ENCODE measurements at regions not wholly inside any gene's neighbourhood (a gene's known extent, or its start where the extent isn't known, plus 50 kb on each side); places are given as distances from the start of the nearest gene placed in this dataset.
A peak's percentile ranks its signal among the peaks of the same experiment; 100 is the strongest.
"Not testable (repeated sequence)": the region's sequence is repeated elsewhere in the genome, so short reads cannot be mapped to it uniquely, and the experiment has no call there.

DNA sequence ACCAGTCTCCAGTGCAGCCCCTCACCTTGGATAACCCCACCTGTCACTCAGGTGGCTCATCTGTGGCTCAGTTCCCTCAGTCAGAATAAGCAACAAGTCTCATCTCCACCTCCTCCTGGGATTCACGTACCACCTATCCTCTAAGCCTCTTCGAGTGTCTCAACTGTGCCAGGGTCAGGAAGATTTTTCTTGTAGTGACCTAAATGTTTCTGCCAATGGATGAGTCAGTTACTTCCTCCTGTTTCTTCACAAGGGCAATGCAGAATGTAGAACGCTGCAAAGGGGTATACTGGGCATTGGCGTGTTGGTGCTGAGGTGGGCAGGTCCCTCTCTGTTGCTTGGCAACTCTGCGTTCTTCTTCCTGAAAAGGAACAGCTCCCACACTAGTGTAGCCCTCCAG is 213.3 kb upstream of the CXCR4 start:
- no peak for DNase-seq (ENCODE audit: low read depth in 2 of 3, low spot score in 2 of 3)

DNA sequence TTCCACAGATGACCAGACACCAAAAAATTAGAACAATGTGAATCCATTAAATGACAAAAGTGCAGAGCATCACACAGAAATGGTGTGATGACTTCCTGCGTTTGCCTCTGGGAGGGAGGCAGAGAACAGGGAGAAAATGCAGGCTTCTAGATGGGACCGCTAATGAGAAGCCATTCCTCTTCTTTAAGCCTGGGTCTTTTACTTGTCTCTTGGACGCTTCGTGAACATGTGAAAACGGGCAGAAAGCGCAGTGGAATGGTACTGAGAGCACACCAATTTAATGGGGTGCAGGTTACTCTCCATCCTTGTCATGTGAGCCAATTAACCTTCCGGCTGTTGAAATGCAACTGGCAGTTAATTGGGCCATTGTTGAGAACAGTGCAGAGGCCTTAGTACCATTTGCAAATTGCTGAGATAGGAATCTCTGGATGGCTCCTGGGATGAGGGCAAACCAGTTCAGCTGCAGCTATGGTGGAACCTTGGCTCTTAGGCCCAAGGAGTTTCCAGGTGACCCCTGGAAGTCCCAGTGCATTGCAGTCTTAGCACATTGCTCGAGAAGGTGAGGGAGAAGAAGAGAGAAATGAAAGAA is 210.4 kb upstream of the CXCR4 start:
- DNase-seq (ENCODE audit: low read depth in 2 of 3, low spot score in 2 of 3) = no peak

DNA sequence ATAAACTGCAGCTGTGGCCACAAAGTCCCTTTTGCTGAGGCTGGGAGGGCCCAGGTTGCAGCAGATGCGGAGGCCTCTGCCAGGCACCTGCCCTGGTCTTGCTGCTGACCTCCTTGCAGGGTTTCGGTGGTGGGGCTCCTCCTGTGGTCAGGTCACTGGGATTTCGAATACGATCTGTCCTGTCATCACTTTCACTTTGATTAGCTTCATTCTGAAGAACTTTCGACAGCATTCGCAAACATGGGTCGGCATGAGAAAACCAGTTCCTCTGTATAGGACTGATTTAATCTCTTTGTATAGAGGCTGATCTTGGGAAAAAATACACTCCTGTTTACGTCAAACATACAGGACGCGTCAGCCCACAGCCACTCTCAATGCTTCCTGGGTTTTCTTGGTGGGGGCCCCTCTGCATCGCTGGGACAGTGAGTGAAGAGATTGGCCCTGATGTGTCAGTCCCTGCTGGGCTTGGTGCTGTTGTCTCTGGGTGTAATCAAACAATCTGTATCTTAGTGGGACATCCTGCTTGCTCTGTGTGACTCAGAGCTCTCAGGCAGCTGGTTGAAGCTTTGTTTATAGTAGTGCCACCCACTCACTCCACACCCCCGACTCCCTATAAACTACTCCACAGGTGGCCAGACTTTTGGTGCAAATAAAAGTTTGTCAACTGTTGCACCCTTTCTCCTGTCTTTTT is 209.4 kb upstream of the CXCR4 start:
- DNase-seq (ENCODE audit: low read depth in 2 of 3, low spot score in 2 of 3) = peak in 2 of 3 experiments; percentile 49 to 55

DNA sequence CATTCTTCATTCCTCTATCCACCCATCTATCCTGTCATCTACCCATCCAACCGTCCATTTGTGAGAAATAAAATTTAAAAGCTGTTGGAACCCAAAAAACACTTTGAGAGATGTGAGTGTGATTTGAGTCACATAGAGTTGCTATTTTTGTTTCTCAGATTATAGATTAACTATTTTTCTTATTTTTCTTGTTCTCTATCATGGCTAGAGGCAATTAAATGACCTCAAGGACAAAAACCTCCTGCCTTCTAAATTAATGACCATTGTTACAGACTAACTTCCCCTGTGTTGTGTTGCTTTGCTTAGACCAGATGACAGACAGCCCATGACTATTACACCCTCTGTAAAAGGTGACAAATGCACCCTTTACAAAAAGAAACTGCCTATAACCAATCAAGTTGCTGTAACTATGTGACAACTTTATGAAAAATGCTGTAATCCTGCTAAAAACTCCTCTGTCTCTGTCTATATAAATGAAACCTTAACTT is 207.9 kb upstream of the CXCR4 start:
- DNase-seq (ENCODE audit: low read depth in 2 of 3, low spot score in 2 of 3) = no peak

DNA sequence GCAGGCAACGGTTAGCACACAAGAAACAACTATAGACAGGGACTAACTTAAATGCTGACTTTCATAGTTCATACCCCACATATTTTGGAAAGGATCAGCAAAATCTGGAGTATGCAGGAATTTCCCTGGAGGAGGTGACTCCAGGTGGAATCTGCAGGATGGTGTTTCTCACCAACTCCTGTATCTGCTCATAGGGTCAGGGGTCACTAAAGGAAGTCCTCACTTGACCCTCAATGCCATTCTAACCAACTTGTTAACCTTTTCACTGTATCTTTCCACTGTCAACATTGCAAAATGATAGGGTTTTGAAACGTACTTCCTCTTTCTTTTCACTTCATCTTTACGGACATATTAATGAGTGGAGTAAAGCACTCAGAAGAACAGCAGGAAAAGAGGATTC is 207.0 kb upstream of the CXCR4 start:
- DNase-seq (ENCODE audit: low read depth in 2 of 3, low spot score in 2 of 3) = no peak

DNA sequence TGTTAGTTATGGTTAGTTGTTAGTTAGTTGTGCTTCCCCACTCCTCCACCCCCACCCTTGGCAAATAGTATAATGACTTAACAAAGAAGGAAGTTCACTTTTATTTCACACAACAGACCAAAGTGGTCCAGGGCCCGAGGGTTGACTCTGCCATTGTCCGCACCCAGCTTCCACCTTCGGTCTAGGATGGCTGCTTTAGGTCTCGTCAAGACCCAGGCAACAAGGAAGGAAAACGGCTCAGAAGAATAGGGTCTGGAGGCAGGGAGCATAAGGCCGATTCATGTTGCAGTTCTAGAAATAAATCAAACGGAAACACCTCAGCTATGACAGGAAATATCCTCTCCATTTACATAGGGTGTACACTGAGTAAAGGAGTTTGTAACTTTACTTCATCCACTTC is 206.0 kb upstream of the CXCR4 start:
- DNase-seq (ENCODE audit: low read depth in 2 of 3, low spot score in 2 of 3) = no peak

DNA sequence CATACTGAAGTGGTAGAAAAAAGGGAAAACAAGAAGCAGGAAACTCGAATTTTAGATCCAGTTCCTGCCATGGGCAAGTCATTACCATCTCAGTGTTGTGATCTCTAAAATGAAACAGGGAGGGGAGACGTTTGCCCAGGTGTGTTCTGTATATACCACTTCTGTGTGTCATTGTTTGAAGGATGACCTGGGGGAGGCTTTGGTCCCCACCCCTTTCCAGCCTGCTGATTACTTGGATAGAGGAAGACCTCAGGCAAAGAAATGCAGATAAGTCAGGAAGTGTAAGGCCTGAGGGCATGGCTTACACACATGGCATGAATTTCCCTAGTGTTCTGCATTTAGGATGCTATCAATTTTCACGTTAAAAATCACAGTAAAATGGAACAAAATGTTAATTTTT is 205.2 kb upstream of the CXCR4 start:
- DNase-seq (ENCODE audit: low read depth in 2 of 3, low spot score in 2 of 3) = no peak

DNA sequence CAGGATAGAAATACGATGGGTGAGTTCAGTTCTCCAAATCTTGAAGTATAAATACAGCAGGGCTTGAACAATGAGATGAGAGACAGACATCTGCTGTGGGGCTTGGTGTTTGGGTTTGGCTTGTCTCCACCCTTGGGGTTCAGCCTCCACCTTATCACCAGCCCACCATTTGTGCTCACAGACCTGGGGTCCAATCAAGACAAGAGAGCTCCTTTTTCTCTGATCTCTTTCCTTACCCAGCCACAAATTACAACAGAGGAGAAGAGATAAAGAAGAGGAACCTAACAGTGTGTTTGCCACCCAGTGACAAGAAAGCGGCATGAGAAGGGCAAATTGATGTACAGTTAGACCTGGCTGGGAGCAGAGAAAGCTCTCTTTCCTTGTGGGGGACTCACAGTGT is 204.5 kb upstream of the CXCR4 start:
- DNase-seq (ENCODE audit: low read depth in 2 of 3, low spot score in 2 of 3) = no peak

DNA sequence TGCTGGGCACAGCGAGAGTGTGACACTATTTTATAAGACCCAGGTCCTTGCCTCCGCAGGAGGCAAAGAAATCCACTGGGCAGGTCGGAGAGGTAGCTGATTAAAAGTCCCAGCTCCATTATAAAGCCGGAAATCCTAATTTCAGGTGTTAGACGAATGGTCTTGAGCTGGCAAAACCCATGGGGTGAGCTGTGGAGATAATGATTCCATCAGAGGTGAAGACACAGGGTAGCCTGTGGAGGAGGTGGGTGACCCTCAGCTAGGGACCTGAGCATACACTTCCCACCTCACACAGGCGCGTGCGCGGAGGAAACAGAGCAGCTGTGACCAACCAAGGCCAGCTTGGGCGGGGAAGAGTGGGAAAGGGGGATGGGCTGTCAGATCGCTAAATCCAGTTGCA is 201.7 kb upstream of the CXCR4 start:
- no peak for DNase-seq (ENCODE audit: low read depth in 2 of 3, low spot score in 2 of 3)

DNA sequence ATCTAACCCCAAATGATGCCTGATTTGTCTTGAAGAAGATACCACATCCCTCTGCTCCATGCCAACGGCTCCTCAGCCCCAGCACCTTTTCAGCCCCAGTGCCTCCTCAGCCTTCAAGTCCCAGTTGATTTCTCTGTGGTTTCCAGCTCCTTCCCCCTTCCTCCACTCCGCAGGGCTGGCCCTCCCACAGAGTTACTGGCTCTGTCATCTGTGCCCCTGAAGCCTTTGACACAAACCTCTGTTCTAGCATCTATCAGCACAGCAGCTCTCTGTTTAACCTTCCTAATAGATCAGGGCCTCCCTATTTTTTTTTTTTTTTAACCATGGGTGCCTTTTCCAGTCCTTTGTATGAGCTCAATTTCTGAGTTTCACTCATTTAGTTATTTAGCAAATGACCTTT is 201.3 kb upstream of the CXCR4 start:
- no peak for DNase-seq (ENCODE audit: low read depth in 2 of 3, low spot score in 2 of 3)

DNA sequence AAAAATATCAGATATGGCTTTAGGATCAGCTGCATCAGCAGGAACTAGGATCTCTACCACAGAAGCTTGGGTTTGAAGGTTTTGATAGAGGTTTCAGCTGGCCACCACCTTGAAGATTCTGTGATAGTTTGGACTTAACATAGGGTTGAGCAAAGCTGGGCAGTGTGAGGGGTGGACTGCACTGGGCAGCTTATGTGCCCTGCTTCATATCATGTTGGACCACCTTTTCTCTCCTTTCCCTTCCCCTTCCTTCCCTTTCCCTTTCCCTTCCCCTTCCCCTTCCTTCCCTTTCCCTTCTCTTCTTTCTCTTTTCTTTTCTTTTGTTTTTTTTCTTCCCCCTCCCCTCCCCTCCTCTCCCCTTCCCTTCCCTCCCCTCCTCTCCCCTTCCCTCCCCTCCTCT is 196.3 kb upstream of the CXCR4 start:
- DNase-seq (ENCODE audit: low read depth in 2 of 3, low spot score in 2 of 3) = no peak

DNA sequence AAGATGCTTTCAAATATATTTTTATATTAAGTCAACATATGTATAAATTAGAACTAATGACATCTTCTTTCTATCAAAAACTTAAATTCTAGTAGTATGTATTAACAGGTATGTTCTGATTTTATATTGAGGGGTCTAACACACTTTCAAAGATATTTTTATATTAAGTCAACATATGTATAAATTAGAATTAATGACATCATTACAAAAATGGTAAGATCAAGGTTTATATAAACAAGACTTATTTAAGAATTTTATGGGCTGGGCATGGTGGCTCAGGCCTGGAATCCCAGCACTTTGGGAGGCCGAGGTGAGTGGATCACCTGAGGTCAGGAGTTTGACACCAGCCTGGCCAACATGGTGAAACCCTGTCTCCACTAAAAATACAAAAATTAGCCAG is 194.6 kb upstream of the CXCR4 start:
- DNase-seq (ENCODE audit: low read depth in 2 of 3, low spot score in 2 of 3) = not testable (repeated sequence)

DNA sequence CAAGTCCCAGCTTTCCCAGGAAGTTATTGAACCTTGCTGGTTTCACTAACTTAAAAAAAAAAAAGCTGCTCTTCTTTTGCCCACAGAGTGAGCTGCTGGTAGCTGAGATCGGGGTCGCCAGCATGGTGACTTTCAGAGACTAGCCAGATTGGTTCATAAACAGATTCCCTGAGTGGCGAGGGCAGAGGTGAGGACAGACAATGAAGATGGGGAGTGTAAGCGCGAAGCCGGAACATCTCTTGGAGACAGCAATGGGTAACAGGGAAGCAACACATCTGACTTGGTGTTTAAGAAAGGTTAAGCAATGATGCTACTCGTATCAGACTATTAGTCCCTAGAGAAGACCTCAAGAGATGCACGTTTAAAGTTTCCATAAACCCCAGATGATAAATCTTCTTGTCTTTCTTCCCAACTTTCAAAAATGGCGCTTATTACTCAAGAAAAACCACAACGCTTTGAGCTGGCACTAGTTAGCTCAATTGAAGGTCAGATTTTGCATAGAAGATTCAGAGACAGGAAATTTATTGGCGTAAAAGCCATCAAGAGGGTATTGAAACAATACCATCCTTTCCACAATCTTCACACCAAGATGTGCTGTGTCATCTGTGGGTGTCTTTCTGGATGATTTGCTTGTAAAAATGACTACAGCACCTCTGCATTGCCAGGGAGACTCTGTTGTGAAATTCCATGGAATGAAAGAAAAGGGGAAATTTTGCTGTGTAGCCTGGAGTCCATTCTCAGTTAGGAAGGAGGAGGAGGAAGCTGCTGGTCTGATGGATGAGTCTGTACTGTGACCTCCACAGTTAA is 193.1 kb upstream of the CXCR4 start:
- DNase-seq (ENCODE audit: low read depth in 2 of 3, low spot score in 2 of 3) = no peak

DNA sequence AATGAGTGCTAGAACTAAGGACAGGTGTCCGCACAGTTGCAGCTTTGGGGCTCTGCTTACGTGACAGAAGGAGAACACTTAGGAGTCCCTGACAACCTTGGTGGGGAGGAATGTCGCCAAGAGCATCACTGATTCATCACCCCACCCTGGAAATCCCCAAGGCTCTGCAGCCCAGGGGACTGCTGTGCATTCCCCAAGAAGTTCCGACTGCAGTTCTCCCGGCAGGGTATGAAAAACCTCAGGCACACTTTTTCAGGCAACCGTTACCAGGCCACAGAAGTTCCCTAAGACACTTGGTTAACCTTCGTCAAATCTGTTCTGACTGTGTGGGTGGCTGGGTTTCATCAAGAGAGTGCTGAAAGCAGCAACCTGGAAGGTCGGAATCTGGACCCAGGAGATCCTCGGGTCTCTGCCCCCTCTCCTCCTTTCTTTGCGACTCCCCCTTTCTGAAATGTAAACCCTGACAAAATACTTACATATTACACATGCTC is 192.1 kb upstream of the CXCR4 start:
- peak in 1 of 3 experiments; percentile 20 for DNase-seq (ENCODE audit: low read depth in 2 of 3, low spot score in 2 of 3)

DNA sequence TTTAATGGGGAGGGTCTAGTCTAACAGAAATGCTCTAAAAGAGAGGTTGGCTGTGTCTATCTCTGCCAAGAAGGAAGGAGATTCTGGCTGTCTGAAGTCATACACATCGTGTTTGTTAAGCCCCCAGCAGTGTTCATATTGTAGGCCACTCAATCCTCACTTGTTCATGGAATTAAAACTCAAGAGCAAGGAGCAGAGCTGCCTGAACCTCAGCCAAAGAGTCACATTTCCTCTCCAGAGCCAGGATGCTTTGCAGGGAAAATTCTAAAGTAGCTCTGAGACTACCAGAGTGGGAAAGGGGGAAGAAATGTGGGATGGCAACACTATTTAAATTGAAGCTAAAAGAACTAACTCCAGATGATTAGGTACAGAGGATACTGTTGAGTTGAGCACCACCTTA is 190.7 kb upstream of the CXCR4 start:
- DNase-seq (ENCODE audit: low read depth in 2 of 3, low spot score in 2 of 3) = no peak

DNA sequence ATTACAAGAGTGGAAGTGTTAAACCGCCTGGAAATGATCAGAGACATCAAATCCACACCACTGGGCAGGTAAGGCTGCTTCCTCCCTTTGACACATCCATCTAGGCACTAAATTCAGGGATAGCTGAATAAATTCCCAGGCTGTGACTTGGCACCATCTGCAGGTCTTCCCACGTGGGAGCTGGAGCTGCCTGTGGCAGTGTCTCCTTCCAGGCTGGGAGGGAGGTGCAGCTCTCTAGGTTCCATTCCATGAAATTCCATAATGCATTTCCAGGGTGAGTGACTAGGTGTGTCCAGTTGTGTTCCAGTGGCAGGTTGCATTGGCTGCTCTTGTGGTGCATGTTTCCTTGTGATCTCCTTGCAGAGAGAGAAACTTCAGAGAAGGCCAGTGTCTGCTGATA is 188.9 kb upstream of the CXCR4 start:
- no peak for DNase-seq (ENCODE audit: low read depth in 2 of 3, low spot score in 2 of 3)

DNA sequence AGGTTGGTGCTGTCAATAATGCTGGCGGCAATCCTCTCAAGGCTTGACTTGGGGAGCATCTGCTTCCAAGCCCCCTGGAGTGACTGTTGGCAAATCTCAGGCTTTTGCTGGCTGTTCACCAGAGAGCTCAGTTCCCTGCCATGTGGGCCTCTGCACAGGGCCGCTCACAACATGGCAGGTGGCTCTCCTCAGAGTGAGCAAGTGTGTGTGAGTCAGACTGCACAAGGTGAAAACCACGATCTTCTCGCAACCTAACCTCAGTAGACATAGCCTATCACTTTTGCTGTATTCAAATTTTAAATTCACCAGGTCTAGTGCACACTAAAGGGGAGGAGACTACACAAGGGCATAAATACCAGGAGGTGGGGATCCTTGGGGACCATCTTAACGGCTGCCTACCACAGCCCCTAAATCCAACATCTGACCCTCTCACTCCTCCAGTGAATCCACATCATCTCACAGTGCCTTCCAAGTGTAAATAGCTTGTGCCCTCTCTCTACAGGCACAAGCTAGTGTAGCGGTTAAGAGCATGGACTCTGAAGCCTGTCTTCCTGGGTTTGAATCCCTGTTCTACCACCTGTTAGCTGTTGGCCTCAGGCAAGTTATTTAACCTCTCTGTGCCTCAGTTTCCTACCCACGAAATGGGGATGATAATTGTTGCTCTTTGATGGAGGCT is 187.7 kb upstream of the CXCR4 start:
- DNase-seq (ENCODE audit: low read depth in 2 of 3, low spot score in 2 of 3) = peak in 2 of 3 experiments; percentile 31 to 47

DNA sequence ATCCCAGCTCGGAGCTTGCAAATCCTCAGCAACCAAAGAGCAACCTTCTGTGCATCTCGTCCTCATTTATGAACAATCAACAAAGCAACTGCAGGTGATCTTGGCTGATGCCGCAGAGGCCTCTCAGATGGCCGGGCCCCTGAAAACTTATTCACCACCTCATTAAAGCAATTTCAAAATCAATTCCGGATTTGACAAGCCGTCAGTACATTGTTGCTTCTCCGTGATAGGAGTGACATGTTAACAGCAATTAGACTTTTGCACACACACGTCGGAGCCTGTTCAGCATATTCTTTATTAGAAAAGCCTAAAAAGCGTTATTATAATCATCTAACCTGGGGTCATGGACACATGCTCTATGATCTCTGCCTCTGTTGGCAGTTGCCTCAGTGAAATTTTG is 183.1 kb upstream of the CXCR4 start:
- DNase-seq (ENCODE audit: low read depth in 2 of 3, low spot score in 2 of 3) = no peak

DNA sequence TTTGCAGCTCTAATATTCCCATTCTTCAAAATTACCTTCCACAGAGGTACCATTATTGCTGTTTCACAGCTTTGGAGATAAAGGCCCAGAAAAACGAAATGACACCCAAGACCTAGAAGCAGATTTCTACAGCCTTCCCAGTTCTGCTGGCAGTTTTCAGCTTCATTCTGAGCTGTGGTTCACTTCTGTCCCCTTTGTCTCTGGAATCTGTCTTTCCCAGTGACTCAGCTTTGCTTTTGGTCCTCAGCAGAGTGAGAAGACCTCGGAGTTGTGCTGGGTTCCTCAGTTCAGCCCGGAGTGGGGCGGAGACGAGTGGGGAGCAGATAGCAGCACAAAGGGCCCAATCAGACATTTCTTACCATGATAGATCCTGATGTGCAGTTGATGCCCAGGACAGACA is 180.7 kb upstream of the CXCR4 start:
- DNase-seq (ENCODE audit: low read depth in 2 of 3, low spot score in 2 of 3) = no peak

DNA sequence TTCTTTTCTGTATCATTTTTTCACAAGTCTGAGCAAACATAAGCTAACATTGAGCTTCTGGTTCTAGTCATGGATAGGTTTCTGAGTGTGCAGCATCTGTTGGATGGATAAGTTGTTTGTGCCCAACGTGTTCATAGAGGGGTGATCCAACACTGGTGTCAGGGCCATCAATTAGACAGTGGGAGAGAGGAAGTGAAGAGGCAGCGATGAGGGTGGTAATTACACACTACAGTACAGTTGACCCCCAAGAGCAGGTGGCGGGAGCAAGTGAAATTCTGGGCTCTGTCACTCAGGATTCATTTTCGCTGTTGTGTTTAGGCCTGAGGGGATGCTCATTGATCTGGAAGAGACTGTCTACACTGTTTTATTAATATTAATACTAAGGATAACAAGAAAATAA is 180.0 kb upstream of the CXCR4 start:
- DNase-seq (ENCODE audit: low read depth in 2 of 3, low spot score in 2 of 3) = no peak

DNA sequence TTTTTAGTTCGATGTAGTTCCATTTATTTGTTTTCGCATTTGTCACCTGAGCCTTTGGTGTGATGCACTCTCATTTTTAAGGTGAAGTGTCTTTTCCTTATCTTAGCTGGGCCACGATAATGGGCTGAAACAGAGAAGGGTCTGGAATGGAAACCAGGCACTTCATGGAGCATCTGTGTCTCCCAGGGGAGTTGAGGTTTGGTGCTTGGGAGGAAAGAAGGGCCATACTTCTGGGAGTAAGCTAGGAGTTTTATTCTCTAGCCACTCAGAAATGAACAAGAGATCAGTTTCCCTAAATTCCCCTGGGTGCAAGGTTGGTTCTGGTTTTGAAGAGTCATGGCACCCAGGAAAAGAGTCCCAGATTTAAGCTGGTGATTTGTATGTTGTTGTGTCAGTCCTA is 179.4 kb upstream of the CXCR4 start:
- no peak for DNase-seq (ENCODE audit: low read depth in 2 of 3, low spot score in 2 of 3)

DNA sequence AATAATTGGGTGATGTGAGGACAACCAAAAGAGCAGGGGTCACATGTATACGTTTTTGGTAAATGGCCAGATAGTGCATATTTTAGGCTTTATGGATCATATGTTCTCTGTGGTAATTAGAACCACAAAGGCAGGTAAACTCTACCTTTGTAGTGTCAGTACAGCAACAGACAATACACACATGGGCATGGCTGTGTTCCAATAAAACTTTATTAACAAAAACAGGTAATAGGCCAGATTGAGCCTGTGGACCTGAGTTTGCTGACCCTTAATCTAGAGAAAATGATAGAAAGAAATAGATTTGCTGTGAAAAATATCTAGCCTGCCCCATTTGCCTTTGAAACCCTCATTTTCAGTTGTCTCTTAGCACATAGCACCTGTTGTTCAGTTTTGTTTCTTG is 177.2 kb upstream of the CXCR4 start:
- no peak for DNase-seq (ENCODE audit: low read depth in 2 of 3, low spot score in 2 of 3)
